Neutrophil (primary cell): ENCODE measurements at regions not wholly inside any gene's neighbourhood (a gene's known extent, or its start where the extent isn't known, plus 50 kb on each side); places are given as distances from the start of the nearest gene placed in this dataset.
"Not testable (repeated sequence)": the region's sequence is repeated elsewhere in the genome, so short reads cannot be mapped to it uniquely, and the experiment has no call there.

Experiments used
- H3K27ac ChIP-seq: fragments of 200-600 bp; sonication (generic); 2 replicates; pipeline ENCODE4 v1.5.1; 2016; ENCODE audit warnings: mild to moderate bottlenecking, moderate library complexity
- H3K27me3 ChIP-seq: fragments of 200-600 bp; sonication (generic); 2 replicates; pipeline ENCODE4 v1.6.0; 2016; ENCODE audit warnings: mild to moderate bottlenecking
- H3K36me3 ChIP-seq: fragments of 200-600 bp; sonication (generic); 2 replicates; pipeline ENCODE4 v1.5.1; 2017
- H3K4me1 ChIP-seq, 2 experiments: fragments of 200-600 bp in 1 of 2; sonication (generic) in 1 of 2; 1 replicate in 1 of 2; 2 replicates in 1 of 2; pipeline versions ENCODE4 v1.5.1 to v1.6.1; 2013 to 2016; ENCODE audit warnings: low read depth in 1 of 2, low read length in 1 of 2, mild to moderate bottlenecking in 1 of 2, moderate library complexity in 1 of 2; ENCODE audit not compliant: control insufficient read depth in 1 of 2, insufficient read depth in 1 of 2
- H3K4me3 ChIP-seq, 2 experiments: fragments of 200-600 bp in 1 of 2; sonication (generic) in 1 of 2; 1 replicate in 1 of 2; 2 replicates in 1 of 2; pipeline ENCODE4 v1.5.1; 2013 to 2016; ENCODE audit warnings: low read depth in 1 of 2, low read length in 1 of 2, mild to moderate bottlenecking in 1 of 2, moderate library complexity in 1 of 2
- H3K9me3 ChIP-seq: fragments of 200-600 bp; sonication (generic); 2 replicates; pipeline ENCODE4 v1.5.1; 2016
- CTCF ChIP-seq: fragments of 200-600 bp; sonication (generic); IDR thresholded peaks from 2 replicates; pipeline ENCODE4 v1.5.1; 2016; ENCODE audit warnings: antibody characterized with exemption

GRCh38 chr10:29815572-29815971 lies 180.8 kb upstream of the SVIL start:
- Histone ChIP-seq H3K9me3 (no peaks in the 10 kb centered on the region), H3K27me3 (peaks cover 22% of the 10 kb centered on the region), H3K36me3 (no peaks in the 10 kb centered on the region), H3K4me3 (no peak overlapping the region), H3K4me1 (no peaks in the 10 kb centered on the region), H3K27ac (no peak overlapping the region)
- no peak for TF ChIP-seq CTCF

GRCh38 chr10:29811751-29812427 lies 177.1 kb upstream of the SVIL start:
- peaks cover 32% of the 10 kb centered on the region for H3K27me3 ChIP-seq
- H3K9me3 ChIP-seq, result no peaks in the 10 kb centered on the region
- no peak overlapping the region for H3K27ac ChIP-seq
- H3K4me3 ChIP-seq, result no peak overlapping the region
- H3K4me1 ChIP-seq, result no peaks in the 10 kb centered on the region
- no peaks in the 10 kb centered on the region for H3K36me3 ChIP-seq
- no peak for TF ChIP-seq CTCF

GRCh38 chr10:29810816-29811215 lies 176.0 kb upstream of the SVIL start:
- Histone ChIP-seq H3K4me1 (no peaks in the 10 kb centered on the region), H3K9me3 (no peaks in the 10 kb centered on the region), H3K36me3 (no peaks in the 10 kb centered on the region), H3K27ac (no peak overlapping the region), H3K27me3 (peaks cover 32% of the 10 kb centered on the region), H3K4me3 (no peak overlapping the region)
- TF ChIP-seq CTCF, result no peak

- H3K27ac ChIP-seq, H3K4me3 ChIP-seq, H3K4me1 ChIP-seq, H3K9me3 ChIP-seq, H3K36me3 ChIP-seq: not testable (repeated sequence)
- peaks cover 32% of the 10 kb centered on the region for H3K27me3 ChIP-seq
Measured at GRCh38 chr10:29810231-29810630, 175.5 kb upstream of the SVIL start.

- peaks cover 32% of the 10 kb centered on the region for H3K27me3 ChIP-seq
- H3K27ac ChIP-seq, result no peak overlapping the region
- no peaks in the 10 kb centered on the region for H3K9me3 ChIP-seq
- no peaks in the 10 kb centered on the region for H3K36me3 ChIP-seq
- no peak for TF ChIP-seq CTCF
- no peak overlapping the region for H3K4me3 ChIP-seq
- H3K4me1 ChIP-seq, result peaks cover 7 to 11% of the 10 kb centered on the region in 2 experiments
Measured at GRCh38 chr10:29809383-29809782, 174.6 kb upstream of the SVIL start.

GRCh38 chr10:29807163-29807806 lies 172.5 kb upstream of the SVIL start:
- Histone ChIP-seq H3K9me3 (no peaks in the 10 kb centered on the region), H3K36me3 (no peaks in the 10 kb centered on the region), H3K4me3 (no peak overlapping the region), H3K27me3 (peaks cover 24% of the 10 kb centered on the region), H3K4me1 (peaks cover 23 to 29% of the 10 kb centered on the region in 2 experiments), H3K27ac (no peak overlapping the region)
- no peak for TF ChIP-seq CTCF
